Stomach smooth muscle (tissue), 2 donors: ENCODE measurements at regions not wholly inside any gene's neighbourhood (a gene's known extent, or its start where the extent isn't known, plus 50 kb on each side); places are given as distances from the start of the nearest gene placed in this dataset.

Experiments used
- H3K27ac ChIP-seq: one replicate; pipeline ENCODE4 v1.7.0; 2013; ENCODE audit warnings: mild to moderate bottlenecking, low read length, inconsistent platforms
- H3K27me3 ChIP-seq, 2 donors: one replicate each; pipeline ENCODE4 v1.7.0; 2013; ENCODE audit warnings: low read length in 2 of 2; ENCODE audit not compliant: insufficient read depth in 2 of 2, control insufficient read depth in 1 of 2
- H3K36me3 ChIP-seq, 2 donors: one replicate each; pipeline ENCODE4 v1.7.0; 2013; ENCODE audit warnings: low read length in 2 of 2; ENCODE audit not compliant: control insufficient read depth in 2 of 2, insufficient read depth in 2 of 2
- H3K4me1 ChIP-seq: one replicate; pipeline ENCODE4 v1.7.0; 2013; ENCODE audit warnings: low read length; ENCODE audit not compliant: control insufficient read depth, insufficient read depth
- H3K4me3 ChIP-seq, 2 donors: one replicate each; pipeline ENCODE4 v1.7.0; 2013; ENCODE audit warnings: low read length in 2 of 2
- H3K9ac ChIP-seq, 2 donors: one replicate each; pipeline ENCODE4 v1.7.0; 2013; ENCODE audit warnings: low read length in 2 of 2, mild to moderate bottlenecking in 1 of 2
- H3K9me3 ChIP-seq, 2 donors: one replicate each; pipeline ENCODE4 v1.7.0; 2013; ENCODE audit warnings: low read length in 2 of 2; ENCODE audit not compliant: control insufficient read depth in 2 of 2
- donor health status: healthy.
- donor health status: Pancreatic carcinoma.

GRCh38 chr14:71590131-71590530 is 342.1 kb upstream of the RGS6 start:
- peaks cover 3% of the 10 kb centered on the region for H3K4me1 ChIP-seq
- no peak overlapping the region for H3K4me3 ChIP-seq
- H3K9ac ChIP-seq: no peak overlapping the region
- H3K27ac ChIP-seq: no peak overlapping the region
- no peaks in the 10 kb centered on the region for H3K9me3 ChIP-seq
- H3K27me3 ChIP-seq: no peaks in the 10 kb centered on the region
- H3K36me3 ChIP-seq: no peaks in the 10 kb centered on the region

- Histone ChIP-seq H3K4me1 (peaks cover 3% of the 10 kb centered on the region), H3K27ac (no peak overlapping the region), H3K27me3 (no peaks in the 10 kb centered on the region), H3K4me3 (no peak overlapping the region), H3K9me3 (no peaks in the 10 kb centered on the region), H3K9ac (no peak overlapping the region), H3K36me3 (no peaks in the 10 kb centered on the region)
These were observed 341.0 kb upstream of the RGS6 start for GRCh38 chr14:71591231-71591630.

- H3K9ac ChIP-seq: no peak overlapping the region
- H3K4me1 ChIP-seq: peaks cover 3% of the 10 kb centered on the region
- no peaks in the 10 kb centered on the region for H3K9me3 ChIP-seq
- no peak overlapping the region for H3K27ac ChIP-seq
- no peaks in the 10 kb centered on the region for H3K36me3 ChIP-seq
- no peak overlapping the region for H3K4me3 ChIP-seq
- H3K27me3 ChIP-seq: no peaks in the 10 kb centered on the region
These were observed 340.3 kb upstream of the RGS6 start for GRCh38 chr14:71591929-71592328.

GRCh38 chr14:71592361-71592760 is 339.9 kb upstream of the RGS6 start:
- no peak overlapping the region for H3K4me3 ChIP-seq
- H3K9ac ChIP-seq: no peak overlapping the region
- H3K36me3 ChIP-seq: no peaks in the 10 kb centered on the region
- H3K9me3 ChIP-seq: no peaks in the 10 kb centered on the region
- no peak overlapping the region for H3K27ac ChIP-seq
- no peaks in the 10 kb centered on the region for H3K27me3 ChIP-seq
- H3K4me1 ChIP-seq: peaks cover 3% of the 10 kb centered on the region

- no peaks in the 10 kb centered on the region for H3K36me3 ChIP-seq
- H3K27me3 ChIP-seq: no peaks in the 10 kb centered on the region
- H3K9me3 ChIP-seq: no peaks in the 10 kb centered on the region
- no peak overlapping the region for H3K27ac ChIP-seq
- no peak overlapping the region for H3K4me3 ChIP-seq
- no peak overlapping the region for H3K9ac ChIP-seq
- peaks cover 3% of the 10 kb centered on the region for H3K4me1 ChIP-seq
These were observed 338.3 kb upstream of the RGS6 start for GRCh38 chr14:71593966-71594365.

GRCh38 chr14:71594821-71595220 is 337.4 kb upstream of the RGS6 start:
- no peak overlapping the region for H3K9ac ChIP-seq
- no peak overlapping the region for H3K27ac ChIP-seq
- no peaks in the 10 kb centered on the region for H3K27me3 ChIP-seq
- no peak overlapping the region for H3K4me3 ChIP-seq
- no peaks in the 10 kb centered on the region for H3K36me3 ChIP-seq
- H3K9me3 ChIP-seq: no peaks in the 10 kb centered on the region
- peaks cover 3% of the 10 kb centered on the region for H3K4me1 ChIP-seq

- Histone ChIP-seq H3K4me3 (no peak overlapping the region), H3K27me3 (no peaks in the 10 kb centered on the region), H3K4me1 (peaks cover 3% of the 10 kb centered on the region), H3K27ac (no peak overlapping the region), H3K9me3 (no peaks in the 10 kb centered on the region), H3K36me3 (no peaks in the 10 kb centered on the region), H3K9ac (no peak overlapping the region)
These were observed 336.8 kb upstream of the RGS6 start for GRCh38 chr14:71595441-71595840.

GRCh38 chr14:71597287-71597920 is 334.8 kb upstream of the RGS6 start:
- peaks cover 3% of the 10 kb centered on the region for H3K4me1 ChIP-seq
- H3K36me3 ChIP-seq: no peaks in the 10 kb centered on the region
- no peaks in the 10 kb centered on the region for H3K9me3 ChIP-seq
- H3K9ac ChIP-seq: no peak overlapping the region
- H3K27ac ChIP-seq: no peak overlapping the region
- H3K27me3 ChIP-seq: no peaks in the 10 kb centered on the region
- H3K4me3 ChIP-seq: no peak overlapping the region

- H3K4me1 ChIP-seq: peaks cover 3% of the 10 kb centered on the region
- no peak overlapping the region for H3K4me3 ChIP-seq
- H3K9me3 ChIP-seq: no peaks in the 10 kb centered on the region
- no peaks in the 10 kb centered on the region for H3K36me3 ChIP-seq
- no peak overlapping the region for H3K27ac ChIP-seq
- no peaks in the 10 kb centered on the region for H3K27me3 ChIP-seq
- H3K9ac ChIP-seq: no peak overlapping the region
These were observed 334.1 kb upstream of the RGS6 start for GRCh38 chr14:71597955-71598660.

GRCh38 chr14:71600309-71600708 is 331.9 kb upstream of the RGS6 start:
- no peak overlapping the region for H3K4me3 ChIP-seq
- no peak overlapping the region for H3K27ac ChIP-seq
- H3K9me3 ChIP-seq: no peaks in the 10 kb centered on the region
- no peak overlapping the region for H3K9ac ChIP-seq
- H3K4me1 ChIP-seq: no peaks in the 10 kb centered on the region
- no peaks in the 10 kb centered on the region for H3K27me3 ChIP-seq
- no peaks in the 10 kb centered on the region for H3K36me3 ChIP-seq

- Histone ChIP-seq H3K36me3 (no peaks in the 10 kb centered on the region), H3K27me3 (no peaks in the 10 kb centered on the region), H3K4me1 (no peaks in the 10 kb centered on the region), H3K27ac (no peak overlapping the region), H3K4me3 (no peak overlapping the region), H3K9ac (no peak overlapping the region), H3K9me3 (no peaks in the 10 kb centered on the region)
These were observed 329.7 kb upstream of the RGS6 start for GRCh38 chr14:71602524-71602923.
